NCI-H2081 (cell line): ENCODE measurements at regions not wholly inside any gene's neighbourhood (a gene's known extent, or its start where the extent isn't known, plus 50 kb on each side); places are given as distances from the start of the nearest gene placed in this dataset.

Source experiments
- DNase-seq, 2 experiments: peaks; one replicate each; lab custom pipeline; 2025; lab: John Stamatoyannopoulos, UW

- no peak for DNase-seq
Measured at GRCh38 chr5:124232515-124232914, 513.9 kb downstream of the ZNF608 start.

- DNase-seq = no peak
Measured at GRCh38 chr5:124231802-124232201, 514.6 kb downstream of the ZNF608 start.

GRCh38 chr5:124231230-124231629 is 515.2 kb downstream of the ZNF608 start:
- no peak for DNase-seq

GRCh38 chr5:124230456-124230855 is 516.0 kb downstream of the ZNF608 start:
- DNase-seq = no peak

- DNase-seq = no peak
Measured at GRCh38 chr5:124229352-124229751, 517.1 kb downstream of the ZNF608 start.

- DNase-seq = no peak
Measured at GRCh38 chr5:124227914-124228313, 518.5 kb downstream of the ZNF608 start.

- DNase-seq = no peak
Measured at GRCh38 chr5:124220418-124220817, 526.0 kb downstream of the ZNF608 start.

- DNase-seq = no peak
Measured at GRCh38 chr5:124212934-124213333, 533.5 kb downstream of the ZNF608 start.

- DNase-seq = peak in 1 of 2 experiments; percentile 13
Measured at GRCh38 chr5:124210111-124210910, 536.1 kb downstream of the ZNF608 start.

GRCh38 chr5:124207118-124207517 is 539.3 kb downstream of the ZNF608 start:
- no peak for DNase-seq

- DNase-seq = no peak
Measured at GRCh38 chr5:124206540-124206939, 539.9 kb downstream of the ZNF608 start.

GRCh38 chr5:124203303-124203702 is 543.1 kb downstream of the ZNF608 start:
- no peak for DNase-seq

GRCh38 chr5:124200381-124200780 is 546.1 kb downstream of the ZNF608 start:
- DNase-seq = no peak

GRCh38 chr5:124199893-124200292 is 546.5 kb downstream of the ZNF608 start:
- no peak for DNase-seq

GRCh38 chr5:124195411-124195810 is 551.0 kb downstream of the ZNF608 start:
- no peak for DNase-seq

- DNase-seq = no peak
Measured at GRCh38 chr5:124194282-124194681, 552.2 kb downstream of the ZNF608 start.

GRCh38 chr5:124193371-124193789 is 553.1 kb downstream of the ZNF608 start:
- DNase-seq = no peak

GRCh38 chr5:124192716-124193115 is 553.7 kb downstream of the ZNF608 start:
- DNase-seq = no peak

- no peak for DNase-seq
Measured at GRCh38 chr5:124185716-124186115, 560.7 kb downstream of the ZNF608 start.

- DNase-seq = no peak
Measured at GRCh38 chr5:124182133-124182532, 564.3 kb downstream of the ZNF608 start.

- DNase-seq = no peak
Measured at GRCh38 chr5:124180875-124181461, 565.5 kb downstream of the ZNF608 start.

- no peak for DNase-seq
Measured at GRCh38 chr5:124180299-124180874, 566.1 kb downstream of the ZNF608 start.

GRCh38 chr5:124179819-124180218 is 566.6 kb downstream of the ZNF608 start:
- no peak for DNase-seq
